A673 (cell line): ENCODE measurements at regions not wholly inside any gene's neighbourhood (a gene's known extent, or its start where the extent isn't known, plus 50 kb on each side); places are given as distances from the start of the nearest gene placed in this dataset.

ENCODE experiments used
- BruUV-seq: library from RNA; stranded (reverse); fragments of 400-500 nt; replicated peaks from 2 replicates; lab custom pipeline; 2021; lab: Mats Ljungman, UMichigan
- CTCF ChIA-PET: fragments of 300-600 bp; sonication (Branson Sonifier 250); formaldehyde crosslinking; loops from one replicate; lab custom pipeline; 2022; ENCODE audit warnings: antibody characterized with exemption; lab: Charles Lee
- POLR2A ChIA-PET: fragments of 300-600 bp; sonication (Branson Sonifier 250); formaldehyde crosslinking; loops from one replicate; lab custom pipeline; 2022; ENCODE audit warnings: antibody characterized with exemption; ENCODE audit not compliant: low non-redundant PET; lab: Charles Lee
- DNase-seq: peaks from one replicate; pipeline ENCODE4 v3.0.0-alpha.2; 2015; ENCODE audit warnings: low spot score
- H3K27ac ChIP-seq: fragments of 200-600 bp; sonication (generic); 2 replicates; pipeline ENCODE4 v1.5.1; 2016; ENCODE audit warnings: mixed run types, low read depth, mild to moderate bottlenecking, mixed read lengths, antibody characterized with exemption, low read length; ENCODE audit not compliant: poor library complexity, severe bottlenecking
- H3K27me3 ChIP-seq: fragments of 200-600 bp; sonication (generic); replicated peaks from 2 replicates; pipeline ENCODE4 v1.6.1; 2017; ENCODE audit warnings: mixed run types, low read depth, mild to moderate bottlenecking, mixed read lengths, antibody characterized with exemption, low read length; ENCODE audit not compliant: insufficient read depth, poor library complexity
- H3K36me3 ChIP-seq: fragments of 200-600 bp; sonication (generic); 2 replicates; pipeline ENCODE4 v1.6.1; 2016; ENCODE audit warnings: mixed run types, mild to moderate bottlenecking, mixed read lengths, antibody characterized with exemption, low read length; ENCODE audit not compliant: insufficient read depth, poor library complexity, severe bottlenecking
- H3K4me1 ChIP-seq: fragments of 200-600 bp; sonication (generic); 2 replicates; pipeline ENCODE4 v1.6.1; 2017; ENCODE audit warnings: mixed run types, mild to moderate bottlenecking, mixed read lengths, antibody characterized with exemption, low read length; ENCODE audit not compliant: insufficient read depth, poor library complexity, severe bottlenecking
- H3K4me3 ChIP-seq: fragments of 200-600 bp; sonication (generic); 2 replicates; pipeline ENCODE4 v1.5.1; 2016; ENCODE audit warnings: low read depth, mixed run types, mild to moderate bottlenecking, mixed read lengths, low read length; ENCODE audit not compliant: poor library complexity, severe bottlenecking
- H3K9me3 ChIP-seq: fragments of 200-600 bp; sonication (generic); 2 replicates; pipeline ENCODE4 v1.6.1; 2016; ENCODE audit warnings: mixed run types, low read depth, mild to moderate bottlenecking, mixed read lengths, antibody characterized with exemption, low read length; ENCODE audit not compliant: poor library complexity, severe bottlenecking
- CTCF ChIP-seq: fragments of 300-800, 200-600 bp; sonication (generic); conservative IDR thresholded peaks from 2 replicates; pipeline ENCODE4 v1.5.1; 2017; ENCODE audit warnings: low read depth, mild to moderate bottlenecking, antibody characterized with exemption, low read length, moderate library complexity, mixed read lengths
- EZH2 ChIP-seq: fragments of 200-600 bp; sonication (generic); IDR thresholded peaks from 2 replicates; pipeline ENCODE4 v1.6.1; 2017; ENCODE audit warnings: borderline replicate concordance, low read depth, mild to moderate bottlenecking, mixed read lengths, antibody characterized with exemption, low read length; ENCODE audit not compliant: poor library complexity, severe bottlenecking
- intact Hi-C: fragments of 100-400 bp; cut with micrococcal nuclease; formaldehyde crosslinking; loops from one replicate; pipeline ENCODE4 v1.10.0; 2022; ENCODE audit not compliant: unreplicated experiment

DNA sequence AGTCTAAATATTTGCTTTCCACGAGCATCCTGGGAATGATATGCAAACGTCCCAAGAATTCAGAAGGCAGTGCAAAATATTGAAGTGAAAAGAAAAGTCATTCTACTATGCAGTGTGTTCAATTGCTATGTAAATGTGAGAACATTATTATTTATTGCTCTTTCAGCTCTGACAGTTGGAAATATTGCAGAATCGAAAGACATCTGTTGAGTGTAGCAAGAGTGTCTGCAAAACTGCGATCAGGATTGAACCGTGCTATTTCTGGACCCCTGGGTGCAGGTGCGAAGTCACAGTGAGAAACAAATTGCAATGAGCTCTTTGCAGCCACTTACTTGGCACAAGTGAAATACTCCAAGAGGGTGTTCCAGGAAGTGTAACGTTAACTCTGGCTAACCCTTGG is 566.4 kb downstream of the AJAP1 start:
- DNase-seq: no peak
- Histone ChIP-seq H3K9me3 (no peaks in the 10 kb centered on the region), H3K4me1 (no peaks in the 10 kb centered on the region), H3K27ac (no peak overlapping the region), H3K36me3 (no peaks in the 10 kb centered on the region), H3K4me3 (no peak overlapping the region), H3K27me3 (no peaks in the 10 kb centered on the region)
- TF ChIP-seq CTCF (no peak), EZH2 (no peak)
- CTCF ChIA-PET: no interaction called here
- POLR2A ChIA-PET: no interaction called here
- no TSS peak for BruUV-seq
- intact Hi-C loops: no loop called here

DNA sequence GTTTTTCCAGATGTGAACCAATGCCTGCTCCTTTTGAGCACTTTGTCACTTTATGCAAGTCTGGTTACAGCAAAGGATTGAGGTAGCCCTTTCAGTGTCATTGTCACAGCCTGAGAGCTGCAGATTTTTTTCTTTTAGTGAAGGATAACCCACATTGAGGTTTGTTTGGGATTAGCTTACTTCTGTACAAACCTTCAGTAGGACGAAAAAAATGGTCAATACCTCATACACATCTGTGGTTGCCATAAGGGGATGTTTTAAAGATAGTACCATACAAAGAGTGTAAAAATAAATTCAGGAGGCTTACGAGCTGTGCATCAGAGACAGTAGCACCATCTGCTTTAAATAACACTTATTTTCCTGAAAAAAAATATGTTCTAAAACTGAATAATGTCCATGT is 566.0 kb downstream of the AJAP1 start:
- H3K4me3 ChIP-seq: no peak overlapping the region
- ChIA-PET POLR2A (no interaction called here), CTCF (no interaction called here)
- H3K27ac ChIP-seq: no peak overlapping the region
- TF ChIP-seq CTCF (no peak), EZH2 (no peak)
- no peaks in the 10 kb centered on the region for H3K36me3 ChIP-seq
- no TSS peak for BruUV-seq
- no peaks in the 10 kb centered on the region for H3K4me1 ChIP-seq
- no peaks in the 10 kb centered on the region for H3K9me3 ChIP-seq
- no peak for DNase-seq
- intact Hi-C loops: no loop called here
- H3K27me3 ChIP-seq: no peaks in the 10 kb centered on the region

GRCh38 chr1:5200006-5200405 is 545.6 kb downstream of the AJAP1 start:
- intact Hi-C loops: no loop called here
- POLR2A ChIA-PET: no interaction called here
- H3K27ac ChIP-seq: no peak overlapping the region
- H3K9me3 ChIP-seq: peaks cover 5% of the 10 kb centered on the region
- H3K36me3 ChIP-seq: no peaks in the 10 kb centered on the region
- CTCF ChIA-PET: no interaction called here
- no peak overlapping the region for H3K4me3 ChIP-seq
- no peaks in the 10 kb centered on the region for H3K27me3 ChIP-seq
- TF ChIP-seq CTCF (no peak), EZH2 (no peak)
- no peak for DNase-seq
- no peaks in the 10 kb centered on the region for H3K4me1 ChIP-seq
- no TSS peak for BruUV-seq
